HEK293 (cell line): ENCODE measurements at regions not wholly inside any gene's neighbourhood (a gene's known extent, or its start where the extent isn't known, plus 50 kb on each side); places are given as distances from the start of the nearest gene placed in this dataset.

Experiments used
- CTCF ChIP-seq: fragments of 450-650 bp; formaldehyde crosslinking; IDR thresholded peaks from 2 replicates; pipeline ENCODE4 v1.5.1; 2016; ENCODE audit warnings: missing biosample characterization, missing genetic modification characterization
- YY1 ChIP-seq: fragments of 450-650 bp; formaldehyde crosslinking; IDR thresholded peaks from 2 replicates; pipeline ENCODE4 v1.5.1; 2018; ENCODE audit warnings: missing biosample characterization, missing genetic modification characterization
- ZBTB20 ChIP-seq: fragments of 450-650 bp; formaldehyde crosslinking; IDR thresholded peaks from 2 replicates; pipeline ENCODE4 v1.5.1; 2016; ENCODE audit warnings: missing biosample characterization, missing genetic modification characterization
- ZFHX2 ChIP-seq: fragments of 450-650 bp; formaldehyde crosslinking; conservative IDR thresholded peaks from 2 replicates; pipeline ENCODE4 v1.5.1; 2016; ENCODE audit warnings: missing biosample characterization, missing genetic modification characterization
- ZNF362 ChIP-seq: fragments of 450-650 bp; formaldehyde crosslinking; IDR thresholded peaks from 2 replicates; pipeline ENCODE4 v1.5.1; 2016; ENCODE audit warnings: missing biosample characterization, missing genetic modification characterization
- ZNF571 ChIP-seq: fragments of 450-650 bp; formaldehyde crosslinking; IDR thresholded peaks from 2 replicates; pipeline ENCODE4 v1.5.0; 2017; ENCODE audit warnings: missing biosample characterization, missing genetic modification characterization
- ZNF626 ChIP-seq: fragments of 450-650 bp; sonication (Bioruptor Pico); formaldehyde crosslinking; IDR thresholded peaks from 2 replicates; pipeline ENCODE4 v1.5.1; 2018; ENCODE audit warnings: missing biosample characterization, missing genetic modification characterization, inconsistent platforms
- ZNF670 ChIP-seq: fragments of 450-650 bp; formaldehyde crosslinking; IDR thresholded peaks from 2 replicates; pipeline ENCODE4 v1.5.1; 2016; ENCODE audit warnings: missing biosample characterization, missing genetic modification characterization, low read depth
- ZNF776 ChIP-seq: fragments of 450-650 bp; formaldehyde crosslinking; IDR thresholded peaks from 2 replicates; pipeline ENCODE4 v1.5.0; 2017; ENCODE audit warnings: missing biosample characterization, missing genetic modification characterization, borderline replicate concordance
- ZNF792 ChIP-seq: fragments of 450-650 bp; formaldehyde crosslinking; IDR thresholded peaks from 2 replicates; pipeline ENCODE4 v1.5.1; 2016; ENCODE audit warnings: missing biosample characterization, missing genetic modification characterization

GRCh38 chr5:86780018-86780417 lies 162.3 kb downstream of the COX7C start:
- no peak for TF ChIP-seq ZNF571 (tag by site-specific recombination)
- no peak for TF ChIP-seq ZNF776 (tag by site-specific recombination)
- TF ChIP-seq YY1 (tag by site-specific recombination), result no peak
- no peak for TF ChIP-seq ZFHX2
- TF ChIP-seq ZBTB20 (tag by site-specific recombination), result no peak
- TF ChIP-seq ZNF362 (tag by site-specific recombination), result no peak
- TF ChIP-seq CTCF (tag by site-specific recombination), result no peak
- no peak for TF ChIP-seq ZNF670 (tag by site-specific recombination)
- no peak for TF ChIP-seq ZNF626 (tag by site-specific recombination)
- TF ChIP-seq ZNF792 (tag by site-specific recombination), result no peak
